ENCODE measurements at regions not wholly inside any gene's neighbourhood (a gene's known extent, or its start where the extent isn't known, plus 50 kb on each side); places are given as distances from the start of the nearest gene placed in this dataset.

- FAIRE-seq, result no peak
- Histone ChIP-seq H3K36me3 (ENCODE audit: control insufficient read depth in 2 of 3, insufficient read depth in 3 of 3, low read length in 3 of 3) (no peaks in the 10 kb centered on the region), H3K27ac (ENCODE audit: low read depth in 2 of 2, low read length in 2 of 2) (no peak overlapping the region), H3K27me3 (ENCODE audit: control insufficient read depth, insufficient read depth, low read length) (no peaks in the 10 kb centered on the region), H3K9ac (ENCODE audit: low read length in 3 of 3) (no peak overlapping the region), H3K4me3 (ENCODE audit: low read length in 3 of 3) (no peak overlapping the region), H3K9me3 (ENCODE audit: control insufficient read depth in 2 of 3, insufficient read depth in 1 of 3, low read length in 3 of 3) (no peaks in the 10 kb centered on the region), H3K4me1 (ENCODE audit: control insufficient read depth in 2 of 3, insufficient read depth in 2 of 3, low read depth in 1 of 3, low read length in 3 of 3) (no peaks in the 10 kb centered on the region)
- DNase-seq, result no peak
- intact Hi-C loops (cut with DNase I), result no loop called here
- no peak for TF ChIP-seq CTCF (IDR thresholded peaks at IDR 0.05; ENCODE audit: borderline replicate concordance, extremely low read depth, insufficient read depth)
Observed at GRCh38 chr21:15259824-15260223, 195.0 kb upstream of the NRIP1 start.

- intact Hi-C loops (cut with DNase I), result no loop called here
- Histone ChIP-seq H3K27ac (ENCODE audit: low read depth in 2 of 2, low read length in 2 of 2) (no peak overlapping the region), H3K9me3 (ENCODE audit: control insufficient read depth in 2 of 3, insufficient read depth in 1 of 3, low read length in 3 of 3) (no peaks in the 10 kb centered on the region), H3K27me3 (ENCODE audit: control insufficient read depth, insufficient read depth, low read length) (no peaks in the 10 kb centered on the region), H3K4me3 (ENCODE audit: low read length in 3 of 3) (no peak overlapping the region), H3K4me1 (ENCODE audit: control insufficient read depth in 2 of 3, insufficient read depth in 2 of 3, low read depth in 1 of 3, low read length in 3 of 3) (no peaks in the 10 kb centered on the region), H3K36me3 (ENCODE audit: control insufficient read depth in 2 of 3, insufficient read depth in 3 of 3, low read length in 3 of 3) (no peaks in the 10 kb centered on the region), H3K9ac (ENCODE audit: low read length in 3 of 3) (no peak overlapping the region)
- no peak for TF ChIP-seq CTCF (IDR thresholded peaks at IDR 0.05; ENCODE audit: borderline replicate concordance, extremely low read depth, insufficient read depth)
- FAIRE-seq (no peak), DNase-seq (no peak)
Observed at GRCh38 chr21:15260604-15261003, 195.8 kb upstream of the NRIP1 start.

- no peak for FAIRE-seq
- TF ChIP-seq CTCF (IDR thresholded peaks at IDR 0.05; ENCODE audit: borderline replicate concordance, extremely low read depth, insufficient read depth), result no peak
Observed at GRCh38 chr21:15264084-15264665, 199.4 kb upstream of the NRIP1 start.

GRCh38 chr21:15272171-15272570, 207.4 kb upstream of the NRIP1 start:
- Histone ChIP-seq H3K27me3 (ENCODE audit: control insufficient read depth, insufficient read depth, low read length) (no peaks in the 10 kb centered on the region), H3K9me3 (ENCODE audit: control insufficient read depth in 2 of 3, insufficient read depth in 1 of 3, low read length in 3 of 3) (no peaks in the 10 kb centered on the region), H3K4me3 (ENCODE audit: low read length in 3 of 3) (no peak overlapping the region), H3K36me3 (ENCODE audit: control insufficient read depth in 2 of 3, insufficient read depth in 3 of 3, low read length in 3 of 3) (no peaks in the 10 kb centered on the region), H3K27ac (ENCODE audit: low read depth in 2 of 2, low read length in 2 of 2) (no peak overlapping the region), H3K4me1 (ENCODE audit: control insufficient read depth in 2 of 3, insufficient read depth in 2 of 3, low read depth in 1 of 3, low read length in 3 of 3) (no peaks in the 10 kb centered on the region), H3K9ac (ENCODE audit: low read length in 3 of 3) (no peak overlapping the region)
- DNase-seq (no peak), FAIRE-seq (no peak)
- intact Hi-C loops (cut with DNase I), result no loop called here
- TF ChIP-seq CTCF (IDR thresholded peaks at IDR 0.05; ENCODE audit: borderline replicate concordance, extremely low read depth, insufficient read depth), result no peak

More at GRCh38 chr21:15264084-15264665, 199.4 kb upstream of the NRIP1 start:
- Histone ChIP-seq H3K36me3 (ENCODE audit: control insufficient read depth in 2 of 3, insufficient read depth in 3 of 3, low read length in 3 of 3) (no peaks in the 10 kb centered on the region), H3K27me3 (ENCODE audit: control insufficient read depth, insufficient read depth, low read length) (no peaks in the 10 kb centered on the region), H3K4me1 (ENCODE audit: control insufficient read depth in 2 of 3, insufficient read depth in 2 of 3, low read depth in 1 of 3, low read length in 3 of 3) (no peaks in the 10 kb centered on the region), H3K4me3 (ENCODE audit: low read length in 3 of 3) (no peak overlapping the region), H3K9me3 (ENCODE audit: control insufficient read depth in 2 of 3, insufficient read depth in 1 of 3, low read length in 3 of 3) (no peaks in the 10 kb centered on the region), H3K9ac (ENCODE audit: low read length in 3 of 3) (no peak overlapping the region), H3K27ac (ENCODE audit: low read depth in 2 of 2, low read length in 2 of 2) (no peak overlapping the region)
- DNase-seq, result peak in 1 of 5 donors; percentile 13
- intact Hi-C loops (cut with DNase I), result no loop called here

All from kidney (tissue), 13 donors.